ENCODE measurements at regions not wholly inside any gene's neighbourhood (a gene's known extent, or its start where the extent isn't known, plus 50 kb on each side); places are given as distances from the start of the nearest gene placed in this dataset.
"Not testable (repeated sequence)": the region's sequence is repeated elsewhere in the genome, so short reads cannot be mapped to it uniquely, and the experiment has no call there.

DNA sequence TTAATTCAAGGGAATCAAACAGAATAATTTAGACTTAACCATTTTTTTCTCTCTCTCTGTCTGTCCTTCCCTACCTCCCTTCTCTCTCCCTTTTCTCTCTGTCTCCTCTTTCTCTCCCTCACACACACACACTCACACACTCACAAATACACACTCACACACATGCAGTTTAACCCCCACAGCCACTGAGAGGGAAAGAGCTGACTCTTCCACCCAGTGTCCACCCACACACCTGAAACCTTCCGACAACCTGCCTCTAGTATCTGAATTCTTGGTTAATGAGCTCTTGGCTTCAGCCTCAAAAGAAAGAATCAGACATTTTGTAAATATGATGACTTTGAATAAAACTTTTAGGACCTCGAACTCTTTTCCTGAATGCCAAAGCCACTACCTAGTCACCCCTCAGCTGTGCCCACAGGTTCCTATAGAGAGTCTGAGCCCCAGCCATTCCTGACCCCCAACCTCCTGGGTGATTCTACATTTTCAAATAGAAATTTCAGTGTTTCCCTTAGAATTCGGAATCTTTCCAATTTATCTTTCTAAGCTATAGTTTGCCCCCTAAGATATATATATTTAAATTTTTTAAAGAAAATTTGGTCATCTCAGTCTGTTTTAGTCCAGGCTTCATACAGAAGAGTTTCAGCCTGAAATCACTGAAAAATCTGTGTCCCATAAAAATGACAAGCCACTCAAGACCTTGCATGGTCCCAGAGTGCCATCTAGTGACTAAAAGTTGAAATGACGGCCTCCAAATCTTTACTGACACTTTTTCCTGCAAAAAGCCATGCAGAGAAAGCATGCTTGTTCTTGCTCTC, 202.8 kb downstream of the IPMK start:
- Mint-ChIP-seq H3K36me3 (ENCODE audit: low read depth, unreplicated experiment) (no peaks in the 10 kb centered on the region), H3K4me1 (ENCODE audit: unreplicated experiment) (peaks cover 3% of the 10 kb centered on the region), H3K27me3 (ENCODE audit: unreplicated experiment) (peaks cover 1% of the 10 kb centered on the region), H3K27ac (ENCODE audit: unreplicated experiment) (no peak overlapping the region), H3K4me3 (ENCODE audit: unreplicated experiment) (no peak overlapping the region), H3K9me3 (ENCODE audit: unreplicated experiment) (no peaks in the 10 kb centered on the region)
- TF ChIP-seq, protein P1, sequence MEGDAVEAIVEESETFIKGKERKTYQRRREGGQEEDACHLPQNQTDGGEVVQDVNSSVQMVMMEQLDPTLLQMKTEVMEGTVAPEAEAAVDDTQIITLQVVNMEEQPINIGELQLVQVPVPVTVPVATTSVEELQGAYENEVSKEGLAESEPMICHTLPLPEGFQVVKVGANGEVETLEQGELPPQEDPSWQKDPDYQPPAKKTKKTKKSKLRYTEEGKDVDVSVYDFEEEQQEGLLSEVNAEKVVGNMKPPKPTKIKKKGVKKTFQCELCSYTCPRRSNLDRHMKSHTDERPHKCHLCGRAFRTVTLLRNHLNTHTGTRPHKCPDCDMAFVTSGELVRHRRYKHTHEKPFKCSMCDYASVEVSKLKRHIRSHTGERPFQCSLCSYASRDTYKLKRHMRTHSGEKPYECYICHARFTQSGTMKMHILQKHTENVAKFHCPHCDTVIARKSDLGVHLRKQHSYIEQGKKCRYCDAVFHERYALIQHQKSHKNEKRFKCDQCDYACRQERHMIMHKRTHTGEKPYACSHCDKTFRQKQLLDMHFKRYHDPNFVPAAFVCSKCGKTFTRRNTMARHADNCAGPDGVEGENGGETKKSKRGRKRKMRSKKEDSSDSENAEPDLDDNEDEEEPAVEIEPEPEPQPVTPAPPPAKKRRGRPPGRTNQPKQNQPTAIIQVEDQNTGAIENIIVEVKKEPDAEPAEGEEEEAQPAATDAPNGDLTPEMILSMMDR (IDR thresholded peaks at IDR 0.05; ENCODE audit: unreplicated experiment) = peak; percentile 62
- peak; percentile 46 for DNase-seq (ENCODE audit: low spot score)

DNA sequence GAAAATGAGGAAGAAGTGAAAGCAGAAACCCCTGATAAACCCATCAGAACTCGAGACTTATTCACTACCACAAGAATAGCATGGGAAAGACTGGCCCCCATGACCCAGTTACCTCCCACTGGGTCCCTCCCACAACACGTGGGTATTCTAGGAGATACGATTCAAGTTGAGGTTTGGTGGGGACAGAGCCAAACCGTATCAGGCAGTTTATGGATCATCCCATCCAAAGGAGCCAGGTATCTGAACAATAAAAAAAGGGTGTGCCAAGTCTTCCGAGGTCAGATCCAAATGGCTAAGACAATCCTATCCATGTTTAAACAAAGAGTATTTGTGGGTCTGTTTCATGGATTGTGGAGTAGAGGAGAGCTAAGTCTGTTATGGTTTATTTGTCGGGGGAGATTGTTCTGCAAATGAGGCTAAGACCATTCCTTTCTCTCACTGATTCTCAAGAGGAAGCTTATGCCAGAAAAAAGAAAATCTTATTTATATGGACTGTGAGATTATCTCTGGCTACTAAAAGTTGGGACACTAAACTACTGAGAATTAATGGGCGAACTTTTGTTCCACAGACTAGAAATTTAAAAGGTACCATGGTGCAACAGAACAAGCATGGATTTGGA, 203.7 kb downstream of the IPMK start:
- TF ChIP-seq, protein P1 (IDR thresholded peaks at IDR 0.05; ENCODE audit: unreplicated experiment) = no peak
- Mint-ChIP-seq H3K36me3 (ENCODE audit: low read depth, unreplicated experiment) (no peaks in the 10 kb centered on the region), H3K4me3 (ENCODE audit: unreplicated experiment) (no peak overlapping the region), H3K4me1 (ENCODE audit: unreplicated experiment) (peaks cover 3% of the 10 kb centered on the region), H3K27ac (ENCODE audit: unreplicated experiment) (no peak overlapping the region), H3K9me3 (ENCODE audit: unreplicated experiment) (no peaks in the 10 kb centered on the region), H3K27me3 (ENCODE audit: unreplicated experiment) (peaks cover 1% of the 10 kb centered on the region)
- no peak for DNase-seq (ENCODE audit: low spot score)

DNA sequence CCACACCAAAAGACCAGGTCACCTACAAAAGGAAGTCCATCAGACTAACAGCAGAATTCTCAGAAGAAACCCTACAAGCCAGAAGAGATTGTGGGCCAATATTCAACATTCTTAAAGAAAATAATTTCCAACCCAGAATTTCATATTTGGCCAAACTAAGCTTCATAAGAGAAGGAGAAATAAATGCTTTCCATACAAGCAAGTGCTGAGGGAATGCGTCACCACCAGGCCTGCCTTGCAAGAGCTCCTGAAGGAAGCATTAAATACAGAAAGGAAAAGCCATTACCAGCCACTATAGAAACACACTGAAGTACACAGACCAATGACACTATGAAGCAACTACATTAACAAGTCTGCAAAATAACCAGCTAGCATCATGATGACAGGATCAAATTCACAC, 209.0 kb downstream of the IPMK start:
- H3K9me3 Mint-ChIP-seq (ENCODE audit: unreplicated experiment); DNase-seq (ENCODE audit: low spot score); H3K36me3 Mint-ChIP-seq (ENCODE audit: low read depth, unreplicated experiment); H3K27me3 Mint-ChIP-seq (ENCODE audit: unreplicated experiment); H3K27ac Mint-ChIP-seq (ENCODE audit: unreplicated experiment); H3K4me3 Mint-ChIP-seq (ENCODE audit: unreplicated experiment); H3K4me1 Mint-ChIP-seq (ENCODE audit: unreplicated experiment): not testable (repeated sequence)

DNA sequence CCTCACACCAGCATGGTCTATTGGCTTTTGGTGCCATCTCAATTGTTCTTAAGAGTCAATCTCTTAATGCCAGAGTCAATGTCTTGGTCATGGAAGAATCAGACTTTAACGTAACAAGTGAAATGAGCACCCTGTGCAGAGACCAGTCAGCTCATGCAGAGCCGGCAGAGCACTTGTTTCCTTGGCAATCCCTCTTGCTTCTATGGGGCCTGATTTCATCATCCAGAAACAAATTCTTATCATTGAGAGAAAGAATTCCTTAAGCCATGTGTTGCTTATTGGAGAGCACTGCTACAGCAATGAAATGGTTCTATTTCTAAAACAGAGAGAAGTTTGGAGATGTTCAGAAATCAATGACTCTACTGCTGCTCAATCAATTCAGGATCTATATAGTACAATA, 212.8 kb downstream of the IPMK start:
- Mint-ChIP-seq H3K9me3 (ENCODE audit: unreplicated experiment) (no peaks in the 10 kb centered on the region), H3K27me3 (ENCODE audit: unreplicated experiment) (no peaks in the 10 kb centered on the region), H3K27ac (ENCODE audit: unreplicated experiment) (no peak overlapping the region), H3K4me1 (ENCODE audit: unreplicated experiment) (no peaks in the 10 kb centered on the region), H3K4me3 (ENCODE audit: unreplicated experiment) (no peak overlapping the region), H3K36me3 (ENCODE audit: low read depth, unreplicated experiment) (no peaks in the 10 kb centered on the region)
- DNase-seq (ENCODE audit: low spot score) = no peak
- TF ChIP-seq, protein P1 (IDR thresholded peaks at IDR 0.05; ENCODE audit: unreplicated experiment) = no peak

DNA sequence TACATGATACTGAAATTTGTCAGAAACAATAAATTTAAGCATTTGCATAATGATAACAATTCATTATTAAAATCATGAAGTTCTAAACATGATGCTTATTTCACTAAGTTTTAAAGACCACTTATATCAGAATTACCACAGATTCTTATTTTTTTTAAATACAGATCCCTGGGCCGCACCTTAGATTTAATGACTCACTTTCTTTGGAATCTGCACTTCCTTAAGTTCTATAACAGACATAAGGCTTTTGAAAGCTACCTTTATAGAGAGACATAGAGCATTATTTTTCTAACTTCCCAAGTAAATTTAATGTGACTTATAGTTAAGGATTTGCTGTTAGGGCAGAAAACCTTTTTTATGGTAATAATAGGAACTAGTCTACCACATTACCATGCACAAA, 214.9 kb downstream of the IPMK start:
- no peak overlapping the region for H3K27ac Mint-ChIP-seq (ENCODE audit: unreplicated experiment)
- no peaks in the 10 kb centered on the region for H3K36me3 Mint-ChIP-seq (ENCODE audit: low read depth, unreplicated experiment)
- H3K9me3 Mint-ChIP-seq (ENCODE audit: unreplicated experiment) = no peaks in the 10 kb centered on the region
- no peak overlapping the region for H3K4me3 Mint-ChIP-seq (ENCODE audit: unreplicated experiment)
- TF ChIP-seq, protein P1 (IDR thresholded peaks at IDR 0.05; ENCODE audit: unreplicated experiment) = no peak
- no peaks in the 10 kb centered on the region for H3K27me3 Mint-ChIP-seq (ENCODE audit: unreplicated experiment)
- no peaks in the 10 kb centered on the region for H3K4me1 Mint-ChIP-seq (ENCODE audit: unreplicated experiment)
- no peak for DNase-seq (ENCODE audit: low spot score)

Data from endothelial cell (in vitro differentiated cells).